CD4-positive, alpha-beta T cell treated with Interleukin-10 for 1 hour (primary cell): ENCODE measurements at regions not wholly inside any gene's neighbourhood (a gene's known extent, or its start where the extent isn't known, plus 50 kb on each side); places are given as distances from the start of the nearest gene placed in this dataset.
A peak's percentile ranks its signal among the peaks of the same experiment; 100 is the strongest.

Experiments used
- DNase-seq: peaks from one replicate; pipeline ENCODE4 v3.0.0-alpha.2; 2020

DNA sequence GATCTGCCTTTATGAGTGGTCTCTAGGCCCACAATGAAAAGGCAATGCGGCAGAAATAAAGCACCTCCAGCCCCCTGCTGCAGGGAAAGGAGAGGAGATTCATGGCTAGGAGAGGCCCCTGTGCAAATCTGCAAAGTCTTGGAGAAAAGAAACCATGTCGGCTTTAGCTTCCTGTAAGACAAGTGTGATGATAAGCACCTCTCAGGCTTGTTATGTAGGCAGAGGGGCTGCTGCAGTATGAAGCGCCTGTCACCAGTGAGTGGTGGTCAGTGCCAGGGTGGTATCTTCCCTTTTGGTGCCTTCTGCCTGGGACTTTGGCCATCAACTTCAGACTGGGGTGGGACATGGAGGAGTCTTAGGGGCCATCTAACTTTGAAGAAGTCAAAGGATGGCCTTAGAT, 59.2 kb upstream of the ARHGEF3 start:
- DNase-seq: no peak

DNA sequence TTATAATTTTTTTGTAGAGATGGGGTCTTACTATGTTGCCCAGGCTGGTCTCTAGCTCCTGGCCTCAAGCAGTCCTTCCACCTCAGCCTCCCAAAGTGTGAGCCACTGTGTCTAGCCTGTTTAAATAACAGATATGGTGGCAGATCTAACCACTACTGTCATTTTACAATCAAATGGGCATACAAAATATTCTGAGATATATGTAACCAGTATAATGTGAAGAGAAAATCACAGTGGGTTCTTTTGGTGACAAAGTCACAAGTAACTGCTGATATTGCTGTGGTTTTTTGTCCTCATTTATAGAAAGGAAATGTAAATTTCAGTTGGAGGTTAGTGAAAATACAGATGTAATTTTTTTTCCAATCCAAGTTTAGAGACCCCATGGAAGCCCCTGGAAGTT, 58.6 kb upstream of the ARHGEF3 start:
- no peak for DNase-seq

DNA sequence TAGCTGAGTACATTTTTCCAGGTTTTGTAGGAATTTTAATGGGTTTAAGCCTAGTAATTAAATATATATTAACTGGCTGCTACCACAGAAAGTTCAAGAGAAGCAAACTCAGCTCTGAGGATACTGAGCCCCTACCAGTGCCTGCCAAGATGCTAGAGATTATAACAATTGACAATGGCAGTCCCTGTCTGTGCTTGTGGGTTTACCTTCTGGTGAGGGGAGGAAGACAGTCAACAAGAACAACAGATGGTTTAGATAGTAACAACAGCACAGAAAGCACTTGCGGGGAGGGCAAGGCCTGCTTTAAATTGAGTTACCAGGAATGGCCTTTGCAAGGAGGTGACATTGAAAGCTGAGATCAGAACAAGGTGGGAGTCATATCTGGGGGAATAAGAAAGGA, 56.6 kb upstream of the ARHGEF3 start:
- DNase-seq: peak; percentile 17

DNA sequence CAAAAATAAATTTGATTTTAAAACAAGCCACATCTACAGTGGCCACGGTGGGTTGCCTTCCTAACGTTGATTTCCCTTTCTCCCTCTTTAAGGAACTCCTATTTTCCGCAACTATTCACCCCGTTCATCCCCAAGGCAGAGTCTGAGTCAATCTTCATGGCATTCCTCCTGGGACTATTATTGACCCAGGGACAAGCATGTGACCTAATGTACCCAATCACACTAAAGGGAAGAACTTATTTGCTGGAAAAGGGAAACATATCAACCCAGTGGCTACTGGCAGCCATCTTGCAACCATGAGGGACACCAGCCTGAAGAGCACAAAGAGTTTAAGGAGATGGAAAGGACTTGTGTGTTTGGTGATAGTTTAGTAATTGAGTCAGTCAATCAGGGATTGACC, 55.4 kb upstream of the ARHGEF3 start:
- no peak for DNase-seq

DNA sequence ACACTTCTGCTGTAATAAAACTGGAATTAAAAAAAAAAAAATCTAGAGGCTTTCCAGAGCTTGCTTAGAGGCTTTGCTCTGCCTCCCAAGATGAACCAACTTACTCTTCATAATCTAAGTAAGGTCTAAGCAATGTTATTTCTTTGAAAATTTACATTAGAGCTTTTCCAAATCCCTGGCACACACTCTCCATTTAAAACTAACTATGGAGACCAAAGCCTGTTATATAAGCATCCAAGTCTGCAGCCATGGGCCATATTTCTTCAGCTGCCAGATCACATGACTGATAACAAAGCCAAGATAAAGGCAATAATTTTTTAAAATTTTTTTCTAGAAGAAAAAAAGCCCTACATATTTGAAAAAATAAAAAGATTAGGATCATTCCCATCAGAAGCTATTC, 55.0 kb upstream of the ARHGEF3 start:
- DNase-seq: no peak

DNA sequence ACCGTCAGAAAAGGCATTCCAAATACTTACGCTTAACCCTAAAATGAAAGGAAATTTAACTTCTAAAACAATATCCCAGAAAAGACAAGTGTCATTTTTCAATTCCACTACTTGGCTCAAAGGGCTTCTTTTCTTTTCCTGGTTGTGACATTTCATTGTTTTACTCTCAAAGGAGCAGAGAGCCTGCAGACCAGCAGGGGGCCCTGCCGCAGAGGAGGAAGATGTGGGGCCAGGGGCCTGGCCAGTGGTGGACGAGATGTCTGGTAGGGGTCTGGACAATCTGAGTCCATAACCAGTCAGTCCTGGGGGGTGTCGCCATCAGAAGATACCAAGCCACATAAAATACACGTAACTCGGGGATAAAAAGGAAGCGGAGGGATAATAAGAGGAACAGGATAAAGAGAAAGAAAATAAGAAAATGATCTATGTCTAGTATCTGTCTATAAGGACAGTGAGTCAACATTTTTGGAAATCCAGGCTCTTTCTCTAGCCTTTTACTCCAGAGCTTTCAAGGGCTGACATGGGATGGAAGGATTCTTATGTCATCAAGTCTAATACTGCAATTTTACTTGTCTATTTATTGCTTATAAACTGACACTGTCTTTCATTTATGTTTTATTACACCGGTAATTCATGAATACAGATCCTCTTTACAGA, 54.2 kb upstream of the ARHGEF3 start:
- DNase-seq: peak; percentile 25

DNA sequence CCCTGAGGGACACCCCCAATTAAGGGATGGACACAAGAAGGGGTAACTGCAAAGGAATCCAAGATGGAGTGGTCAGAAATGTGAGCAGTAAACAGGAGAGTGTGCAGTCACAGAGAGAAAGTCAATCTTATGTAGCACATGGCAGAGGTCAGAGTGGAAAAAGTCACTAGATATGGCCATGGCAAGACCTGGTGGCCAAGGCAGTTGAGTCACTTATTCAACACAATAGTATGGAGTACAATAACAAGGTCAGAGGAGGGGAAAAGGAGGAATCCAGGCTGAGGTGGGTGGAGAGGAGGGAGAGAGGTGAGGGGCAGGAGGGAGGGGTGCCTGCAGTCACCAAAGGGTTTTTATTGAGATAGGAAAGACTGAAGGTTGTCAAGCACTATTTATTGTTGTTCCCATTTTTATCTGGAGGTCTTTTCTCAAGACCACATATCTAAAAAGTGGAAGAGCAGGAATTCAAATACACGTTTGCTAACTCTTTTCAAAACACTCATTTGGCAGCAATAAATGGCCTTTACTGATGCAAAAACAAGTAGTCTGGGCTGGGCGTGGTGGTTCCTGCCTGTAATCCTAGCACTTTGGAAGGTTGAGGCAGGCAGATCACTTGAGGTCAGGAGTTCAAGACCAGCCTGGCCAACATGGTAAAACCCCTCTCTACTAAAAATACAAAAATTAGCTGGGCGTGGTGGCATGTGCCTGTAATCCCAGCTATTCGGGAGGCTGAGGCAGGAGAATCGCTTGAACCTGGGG, 53.3 kb upstream of the ARHGEF3 start:
- DNase-seq: no peak

DNA sequence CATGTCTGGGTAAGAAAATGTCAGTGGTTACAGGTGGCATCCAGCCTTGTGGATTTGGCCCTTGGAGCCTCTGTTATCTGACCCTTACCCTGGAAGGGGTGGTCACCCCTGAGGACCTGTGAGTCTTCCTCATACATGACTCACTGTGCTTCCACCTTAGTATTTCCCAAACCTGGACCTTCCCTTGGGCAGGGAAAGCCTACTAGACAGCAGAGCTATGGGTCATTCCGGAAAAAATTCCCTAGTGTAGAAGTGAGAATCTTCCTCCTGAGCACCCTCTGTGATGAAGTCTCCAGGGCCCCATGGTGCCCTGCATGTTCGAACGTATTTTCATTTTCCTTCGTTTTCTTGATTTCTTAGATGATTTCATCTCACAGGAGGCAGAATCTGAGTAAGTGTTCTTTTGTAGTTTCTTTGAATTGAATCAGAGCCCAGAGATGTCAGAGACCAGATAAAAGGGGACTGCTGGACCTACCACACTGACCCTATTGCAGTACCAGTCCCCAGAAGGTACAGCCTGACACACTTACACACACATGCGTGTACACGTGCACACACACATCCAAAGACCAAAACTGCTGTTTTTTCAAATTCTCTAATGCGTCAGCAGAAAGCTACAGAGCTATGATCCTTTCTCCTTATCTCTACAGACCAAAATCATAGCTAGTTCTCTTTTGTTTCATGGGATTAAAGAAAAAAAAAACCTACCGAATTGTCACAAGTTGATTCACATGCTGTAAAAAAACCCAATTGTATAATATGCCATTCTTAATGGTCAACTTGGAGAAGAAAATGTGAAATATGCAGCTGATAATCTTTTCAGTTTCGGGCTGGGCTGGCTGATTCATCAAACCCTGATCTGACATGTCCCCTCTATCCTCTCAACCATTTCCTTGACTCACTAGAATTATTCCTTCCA, 50.5 kb upstream of the ARHGEF3 start:
- DNase-seq: no peak
